Activated CD4-positive, alpha-beta T cell treated with anti-CD3 and anti-CD28 coated beads, Interleukin-2, Interleukin-6, amounts not matched to agents 100 ng/mL and 50 ng/mL, durations not matched to agents 16 hours and 8 hours (primary cell): ENCODE measurements at regions not wholly inside any gene's neighbourhood (a gene's known extent, or its start where the extent isn't known, plus 50 kb on each side); places are given as distances from the start of the nearest gene placed in this dataset.

Source experiments
- DNase-seq: peaks from one replicate; pipeline ENCODE4 v3.0.0-alpha.2; 2020

- no peak for DNase-seq
Observed at GRCh38 chr20:21820045-21820444, 114.6 kb downstream of the PAX1 start.

DNA sequence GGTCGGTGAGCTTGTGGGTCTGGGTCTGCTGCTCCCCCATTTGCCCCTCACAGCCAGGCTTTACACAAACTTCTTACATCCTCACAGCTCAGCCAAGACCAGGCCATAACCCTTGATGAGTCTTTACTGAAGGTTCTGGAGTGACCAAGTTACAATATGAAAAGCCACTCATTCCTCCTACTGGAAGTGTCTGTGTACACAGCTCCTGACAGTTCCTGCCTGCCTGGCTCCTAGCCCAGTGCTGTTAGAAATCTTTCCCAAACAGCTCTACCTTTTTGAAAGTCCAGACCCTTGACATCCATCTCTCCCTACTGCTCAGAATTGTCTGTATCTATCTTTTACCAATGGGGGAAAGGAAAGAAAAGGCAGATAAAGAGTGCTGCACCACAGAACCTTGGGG is 106.9 kb downstream of the PAX1 start:
- no peak for DNase-seq

DNA sequence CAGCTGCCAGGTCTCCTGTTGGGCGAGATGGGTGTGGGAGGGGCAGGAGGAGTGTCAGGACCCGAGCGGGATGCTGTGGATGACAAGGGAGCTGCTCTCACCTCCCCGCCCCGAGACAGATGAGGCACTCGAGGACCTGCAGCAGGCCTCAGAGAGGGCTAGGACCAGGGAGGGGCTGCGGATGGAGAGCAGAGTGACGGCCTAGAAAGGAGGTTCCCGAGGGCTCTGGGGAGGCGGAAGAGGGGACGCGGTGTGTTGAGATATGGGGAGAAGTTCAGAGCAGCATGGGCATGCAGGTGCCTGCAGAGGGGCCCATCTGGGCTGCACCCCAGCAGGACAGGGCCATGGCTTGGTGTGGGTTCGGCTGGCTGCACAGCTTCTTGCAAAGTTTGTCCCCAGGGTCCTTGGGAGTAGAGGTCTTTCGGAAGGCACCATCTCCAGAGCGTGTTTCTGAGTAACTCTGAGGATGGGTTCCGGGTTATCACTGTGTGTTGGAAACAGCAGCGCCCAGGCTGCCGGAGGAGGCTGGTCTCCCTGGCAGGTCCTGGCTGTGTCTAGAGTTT is 104.6 kb downstream of the PAX1 start:
- DNase-seq, result no peak

- peak; percentile 57 for DNase-seq
Observed at GRCh38 chr20:21808863-21809664, 103.6 kb downstream of the PAX1 start.

GRCh38 chr20:21808139-21808538 is 102.7 kb downstream of the PAX1 start:
- no peak for DNase-seq

DNA sequence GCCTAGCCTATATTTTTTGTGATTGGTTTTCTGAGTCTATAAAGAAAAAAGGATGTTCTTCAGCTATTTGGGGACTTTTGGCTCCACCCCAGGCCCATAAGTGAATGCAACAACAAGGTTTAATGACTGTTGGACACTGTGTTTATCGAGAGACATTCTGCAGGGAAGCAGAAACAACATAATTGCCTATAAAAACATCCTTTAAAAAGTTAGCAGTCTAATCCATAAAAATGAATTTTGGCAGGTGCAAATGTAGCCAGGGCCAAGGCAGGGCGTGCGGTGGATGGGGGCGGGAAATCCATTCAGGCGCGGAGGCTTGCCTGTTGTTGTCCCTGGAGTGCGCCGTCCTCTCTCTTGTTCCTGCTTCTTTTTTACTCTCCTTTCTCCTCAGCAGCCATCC is 99.3 kb downstream of the PAX1 start:
- DNase-seq, result no peak

DNA sequence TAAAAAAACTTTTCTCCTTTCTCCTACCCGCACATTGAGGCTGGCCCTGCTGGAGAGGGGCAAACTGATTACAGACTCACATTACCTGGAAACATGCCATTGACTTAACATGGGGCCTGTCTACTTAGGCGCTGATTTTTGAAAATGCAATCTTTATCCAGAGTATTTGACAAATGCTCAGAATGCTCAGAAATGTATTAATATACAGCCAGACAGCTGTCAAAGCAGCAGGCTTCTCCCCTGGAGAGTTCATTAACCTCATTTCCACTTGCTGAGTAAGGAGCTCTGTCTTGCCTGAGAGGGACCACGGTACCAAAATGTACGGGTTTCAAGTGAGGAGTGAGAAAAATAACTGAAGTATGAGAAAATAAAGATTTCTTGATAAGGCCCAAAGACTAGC is 95.7 kb downstream of the PAX1 start:
- DNase-seq, result no peak

- no peak for DNase-seq
Observed at GRCh38 chr20:21798384-21798783, 92.9 kb downstream of the PAX1 start.

- DNase-seq, result peak; percentile 10
Observed at GRCh38 chr20:21796059-21796458, 90.6 kb downstream of the PAX1 start.

GRCh38 chr20:21788082-21788481 is 82.6 kb downstream of the PAX1 start:
- no peak for DNase-seq

DNA sequence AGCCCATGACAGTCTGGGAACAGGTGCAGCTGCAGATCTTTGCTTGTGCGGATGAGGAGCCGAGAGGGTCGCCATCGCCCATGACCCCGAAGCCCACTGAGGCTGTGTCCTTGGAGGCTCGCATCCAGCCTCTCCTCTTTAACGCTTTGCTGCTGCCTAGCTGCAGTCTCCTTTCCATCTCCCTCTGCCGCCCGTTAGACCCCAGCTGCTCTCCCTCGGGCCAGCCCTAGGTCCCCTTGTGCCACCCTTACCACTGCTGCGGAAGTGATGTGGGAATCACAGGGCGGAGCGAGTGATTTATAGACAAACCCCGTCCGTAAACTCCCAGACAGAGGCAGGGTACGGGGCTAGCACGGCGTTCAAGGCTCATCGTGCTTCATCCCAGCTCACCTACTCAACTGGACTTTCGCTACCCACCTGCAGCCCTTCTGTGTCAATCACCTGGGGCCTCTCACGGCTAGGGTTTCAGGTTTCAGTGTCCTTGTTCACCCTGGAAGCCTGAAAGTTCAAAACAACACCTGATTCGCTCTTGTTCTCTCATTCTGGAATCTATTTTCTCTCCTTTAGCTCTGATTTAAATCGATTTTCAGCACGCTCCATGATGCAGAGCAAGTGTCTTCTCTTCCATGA is 76.1 kb downstream of the PAX1 start:
- DNase-seq, result no peak

DNA sequence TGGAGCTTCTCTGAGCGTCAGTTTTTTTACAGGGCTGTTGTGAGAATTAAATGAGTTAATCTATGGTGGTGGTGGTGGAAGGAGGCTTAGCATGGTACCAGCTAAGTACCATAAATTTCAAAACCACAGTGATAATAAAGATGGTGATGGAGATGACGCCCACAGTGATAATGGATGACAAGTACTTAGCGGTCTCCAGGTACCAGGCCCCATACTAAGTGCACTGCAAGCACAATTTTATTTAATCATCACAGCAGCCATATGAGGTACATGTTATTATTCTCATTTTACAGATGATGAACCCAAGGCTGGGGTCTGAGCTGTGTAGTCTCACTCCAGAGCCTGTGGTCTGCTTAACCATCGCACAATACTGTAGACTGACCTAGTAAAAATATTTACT is 75.1 kb downstream of the PAX1 start:
- DNase-seq, result no peak
